Endodermal cell (in vitro differentiated cells): ENCODE measurements at regions not wholly inside any gene's neighbourhood (a gene's known extent, or its start where the extent isn't known, plus 50 kb on each side); places are given as distances from the start of the nearest gene placed in this dataset.

ENCODE experiments used
- DNase-seq: peaks from one replicate; pipeline ENCODE4 v3.0.0-alpha.2; 2017
- H3K27ac ChIP-seq: 2 replicates; pipeline ENCODE4 v1.5.1; 2013; ENCODE audit warnings: mild to moderate bottlenecking, low read depth, low read length, moderate library complexity
- H3K27me3 ChIP-seq: 2 replicates; pipeline ENCODE4 v1.6.1; 2013; ENCODE audit warnings: mild to moderate bottlenecking, low read length, moderate library complexity; ENCODE audit not compliant: insufficient read depth, control insufficient read depth, poor library complexity, severe bottlenecking
- H3K36me3 ChIP-seq: 2 replicates; pipeline ENCODE4 v1.7.0; 2013; ENCODE audit warnings: mild to moderate bottlenecking, low read length, moderate library complexity; ENCODE audit not compliant: control insufficient read depth, insufficient read depth
- H3K4me1 ChIP-seq: one replicate; pipeline ENCODE4 v1.7.0; 2013; ENCODE audit warnings: low read length; ENCODE audit not compliant: control insufficient read depth, insufficient read depth
- H3K4me3 ChIP-seq: 2 replicates; pipeline ENCODE4 v1.5.1; 2013; ENCODE audit warnings: mild to moderate bottlenecking, low read length, moderate library complexity
- H3K9ac ChIP-seq: 2 replicates; pipeline ENCODE4 v1.6.1; 2013; ENCODE audit warnings: mild to moderate bottlenecking, low read length, moderate library complexity; ENCODE audit not compliant: poor library complexity, severe bottlenecking; ENCODE audit errors: extremely low read depth
- H3K9me3 ChIP-seq: 2 replicates; pipeline ENCODE4 v1.6.1; 2013; ENCODE audit warnings: mild to moderate bottlenecking, low read length, moderate library complexity; ENCODE audit not compliant: control insufficient read depth
- H3K27ac Mint-ChIP-seq: 2 replicates; pipeline ENCODE4 v1.8.0; 2020; ENCODE audit warnings: mixed read lengths
- H3K27me3 Mint-ChIP-seq: 2 replicates; pipeline ENCODE4 v1.8.0; 2021; ENCODE audit warnings: mild to moderate bottlenecking, mixed read lengths; ENCODE audit not compliant: insufficient read depth
- H3K36me3 Mint-ChIP-seq: 2 replicates; pipeline ENCODE4 v1.8.0; 2020; ENCODE audit warnings: low read depth, mixed read lengths
- H3K4me1 Mint-ChIP-seq: 2 replicates; pipeline ENCODE4 v1.8.0; 2020; ENCODE audit warnings: mixed read lengths
- H3K4me3 Mint-ChIP-seq: 2 replicates; pipeline ENCODE4 v1.8.0; 2020; ENCODE audit warnings: mild to moderate bottlenecking, moderate library complexity, mixed read lengths
- H3K9me3 Mint-ChIP-seq: 2 replicates; pipeline ENCODE4 v1.8.0; 2020; ENCODE audit warnings: mild to moderate bottlenecking, mixed read lengths
- CTCF ChIP-seq: fragments of 200-600 bp; sonication (generic); conservative IDR thresholded peaks from 2 replicates; pipeline ENCODE4 v1.5.0; 2021; ENCODE audit warnings: antibody characterized with exemption, mild to moderate bottlenecking
- WGBS, 2 experiments: methylation state at CpG; one replicate each; pipeline versions ENCODE4 v1.1.5 to v1.1.7; 2013; ENCODE audit warnings: missing lambda C conversion rate in 2 of 2, mixed read lengths in 1 of 2; ENCODE audit not compliant: insufficient coverage in 1 of 2, insufficient read length in 1 of 2; 5-methylcytosine and 5-hydroxymethylcytosine counted together

GRCh38 chr13:29929062-29929847 is 78.8 kb upstream of the UBL3 start:
- no peaks in the 10 kb centered on the region for H3K9me3 ChIP-seq
- DNase-seq: no peak
- H3K4me1 Mint-ChIP-seq: peaks cover 8% of the 10 kb centered on the region
- no peaks in the 10 kb centered on the region for H3K36me3 ChIP-seq
- H3K36me3 Mint-ChIP-seq: no peaks in the 10 kb centered on the region
- H3K4me1 ChIP-seq: peaks cover 3% of the 10 kb centered on the region
- H3K4me3 Mint-ChIP-seq: no peak overlapping the region
- no peaks in the 10 kb centered on the region for H3K27me3 ChIP-seq
- H3K4me3 ChIP-seq: no peak overlapping the region
- TF ChIP-seq CTCF: no peak
- H3K27ac Mint-ChIP-seq: no peak overlapping the region
- H3K27ac ChIP-seq: no peak overlapping the region
- WGBS, 2 experiments: 90 to 98% methylated on average over 6 to 10 of the region's 10 CpGs
- peaks cover 3% of the 10 kb centered on the region for H3K9me3 Mint-ChIP-seq
- peaks cover 3% of the 10 kb centered on the region for H3K27me3 Mint-ChIP-seq
- no peak overlapping the region for H3K9ac ChIP-seq

GRCh38 chr13:29926098-29926476 is 75.7 kb upstream of the UBL3 start:
- Histone ChIP-seq H3K27ac (no peak overlapping the region), H3K4me3 (no peak overlapping the region), H3K9ac (no peak overlapping the region), H3K27me3 (no peaks in the 10 kb centered on the region), H3K4me1 (peaks cover 8% of the 10 kb centered on the region), H3K9me3 (no peaks in the 10 kb centered on the region), H3K36me3 (no peaks in the 10 kb centered on the region)
- no peak for DNase-seq
- TF ChIP-seq CTCF: no peak
- Mint-ChIP-seq H3K27me3 (peaks cover 3% of the 10 kb centered on the region), H3K36me3 (no peaks in the 10 kb centered on the region), H3K4me1 (peaks cover 16% of the 10 kb centered on the region), H3K4me3 (no peak overlapping the region), H3K27ac (no peak overlapping the region), H3K9me3 (peaks cover 3% of the 10 kb centered on the region)
- WGBS, 2 experiments: 91 to 92% methylated on average over 1 to 2 of the region's 4 CpGs

GRCh38 chr13:29925457-29926097 is 75.2 kb upstream of the UBL3 start:
- no peak overlapping the region for H3K4me3 Mint-ChIP-seq
- Histone ChIP-seq H3K9ac (no peak overlapping the region), H3K27me3 (no peaks in the 10 kb centered on the region), H3K9me3 (no peaks in the 10 kb centered on the region), H3K4me3 (no peak overlapping the region), H3K27ac (no peak overlapping the region), H3K36me3 (no peaks in the 10 kb centered on the region), H3K4me1 (peaks cover 8% of the 10 kb centered on the region)
- H3K9me3 Mint-ChIP-seq: peaks cover 3% of the 10 kb centered on the region
- WGBS, 2 experiments: 90 to 96% methylated on average over 3 of the region's 3 CpGs
- peaks cover 3% of the 10 kb centered on the region for H3K27me3 Mint-ChIP-seq
- DNase-seq: no peak
- no peak overlapping the region for H3K27ac Mint-ChIP-seq
- no peak for TF ChIP-seq CTCF
- H3K36me3 Mint-ChIP-seq: no peaks in the 10 kb centered on the region
- H3K4me1 Mint-ChIP-seq: peaks cover 16% of the 10 kb centered on the region
